HPDE6-E6E7 (cell line): ENCODE measurements at regions not wholly inside any gene's neighbourhood (a gene's known extent, or its start where the extent isn't known, plus 50 kb on each side); places are given as distances from the start of the nearest gene placed in this dataset.

Experiments used
- DNase-seq: peaks from one replicate; pipeline ENCODE4 v3.0.0; 2011; ENCODE audit warnings: missing footprints; ENCODE audit errors: extremely low spot score

GRCh38 chr6:54717849-54718455, 128.6 kb upstream of the FAM83B start:
- DNase-seq = peak; percentile 44

GRCh38 chr6:54718541-54719023, 128.0 kb upstream of the FAM83B start:
- DNase-seq = no peak

DNA sequence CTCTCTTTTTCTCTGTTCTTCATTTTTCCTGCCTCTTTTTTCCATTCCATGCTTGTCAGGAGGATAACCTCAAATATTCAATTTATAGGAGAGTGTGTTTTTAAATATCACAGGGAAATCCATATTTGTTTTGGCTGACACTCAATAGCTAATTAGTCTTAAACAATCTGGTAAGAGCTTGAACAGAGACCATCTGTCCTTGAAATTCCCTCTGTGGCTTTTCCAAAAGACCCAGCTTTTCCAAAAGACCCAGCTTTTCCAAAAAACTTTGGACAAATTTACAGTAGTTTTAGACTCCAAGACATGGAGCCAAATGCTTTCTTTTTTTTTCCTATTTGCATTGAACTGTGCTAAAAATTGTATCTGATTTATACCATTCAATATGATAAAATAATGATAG, 127.4 kb upstream of the FAM83B start:
- DNase-seq = no peak

GRCh38 chr6:54719633-54720032, 126.9 kb upstream of the FAM83B start:
- no peak for DNase-seq

- DNase-seq = no peak
Measured at GRCh38 chr6:54722328-54722727, 124.2 kb upstream of the FAM83B start.

GRCh38 chr6:54729716-54730115, 116.9 kb upstream of the FAM83B start:
- DNase-seq = no peak

GRCh38 chr6:54730767-54731630, 115.6 kb upstream of the FAM83B start:
- no peak for DNase-seq

DNA sequence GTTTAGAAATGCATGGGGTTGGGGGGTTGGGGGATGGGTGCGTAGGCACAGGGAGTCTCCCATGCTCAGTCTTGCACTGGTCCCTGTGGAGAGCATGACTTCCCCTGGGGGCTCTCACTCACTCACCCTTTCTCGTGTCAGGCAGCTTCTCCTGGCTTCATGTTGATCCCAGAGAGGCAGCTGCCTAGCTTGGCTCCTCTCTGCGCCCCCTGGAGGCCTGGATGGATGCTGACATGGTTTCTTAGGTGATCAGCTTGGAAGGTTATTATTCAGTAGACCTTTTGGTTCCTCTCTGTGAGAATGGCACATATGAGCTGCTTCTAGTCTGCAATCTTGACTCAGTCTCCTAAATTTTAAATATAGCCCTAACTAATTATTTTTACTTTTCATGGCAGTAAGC, 109.3 kb upstream of the FAM83B start:
- DNase-seq = no peak

- no peak for DNase-seq
Measured at GRCh38 chr6:54747955-54748354, 98.6 kb upstream of the FAM83B start.

DNA sequence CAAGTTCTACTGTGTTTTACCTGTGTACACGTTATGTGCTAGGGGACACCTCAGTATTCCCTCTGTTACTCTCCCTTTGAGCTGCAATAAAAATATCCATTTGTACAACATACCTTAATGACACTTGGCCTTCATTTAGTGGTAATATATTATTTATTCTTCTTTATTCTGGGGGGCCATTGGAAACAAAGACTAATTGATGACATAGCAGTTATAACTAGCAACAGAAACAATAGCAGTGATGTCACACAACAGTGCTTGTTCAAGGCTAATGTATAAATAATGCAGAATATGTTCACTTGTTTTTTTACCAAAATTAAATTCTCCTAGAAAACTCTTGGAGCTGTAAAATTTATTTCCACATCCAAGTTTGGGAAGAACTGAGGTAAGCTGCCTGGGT, 92.2 kb upstream of the FAM83B start:
- no peak for DNase-seq

DNA sequence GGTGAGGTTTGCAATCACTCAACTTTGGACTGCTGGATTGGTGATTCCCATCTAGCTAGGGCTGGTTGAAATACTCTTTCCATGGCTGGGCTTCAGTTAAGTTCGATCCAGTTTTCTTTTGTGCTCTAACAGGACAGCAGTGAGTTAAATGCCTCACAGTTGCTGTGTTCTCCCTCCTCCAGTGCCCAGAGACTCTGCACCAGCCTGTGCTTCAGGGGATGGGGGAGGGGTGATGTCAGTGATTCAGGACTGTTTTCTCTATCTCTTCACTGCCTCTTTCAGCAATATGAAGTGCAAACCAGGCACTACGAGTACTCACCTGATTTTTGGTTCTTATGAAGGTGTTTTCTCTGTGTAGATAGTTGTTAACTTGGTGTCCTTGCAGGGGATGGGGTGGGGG, 88.2 kb upstream of the FAM83B start:
- DNase-seq = no peak

DNA sequence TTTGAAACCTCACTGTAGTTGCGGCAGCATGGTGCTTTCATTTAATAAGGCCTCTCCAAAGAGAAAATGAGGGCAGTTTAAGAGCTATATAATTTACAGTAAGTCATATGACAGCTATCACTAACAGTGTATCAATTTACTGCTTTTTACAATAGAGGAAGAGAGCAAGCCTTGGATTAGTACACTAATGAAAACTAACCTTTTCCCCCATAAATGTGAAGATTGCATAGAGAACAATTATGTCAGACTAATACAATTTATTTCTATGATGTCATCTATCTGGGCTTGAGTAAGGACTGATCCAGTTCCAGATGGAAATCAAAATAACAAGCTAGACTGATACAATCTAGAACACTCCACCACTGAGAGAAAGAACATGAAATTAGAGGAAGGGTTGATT, 78.1 kb upstream of the FAM83B start:
- DNase-seq = no peak

- no peak for DNase-seq
Measured at GRCh38 chr6:54770328-54770727, 76.2 kb upstream of the FAM83B start.

GRCh38 chr6:54771968-54772367, 74.6 kb upstream of the FAM83B start:
- DNase-seq = no peak

DNA sequence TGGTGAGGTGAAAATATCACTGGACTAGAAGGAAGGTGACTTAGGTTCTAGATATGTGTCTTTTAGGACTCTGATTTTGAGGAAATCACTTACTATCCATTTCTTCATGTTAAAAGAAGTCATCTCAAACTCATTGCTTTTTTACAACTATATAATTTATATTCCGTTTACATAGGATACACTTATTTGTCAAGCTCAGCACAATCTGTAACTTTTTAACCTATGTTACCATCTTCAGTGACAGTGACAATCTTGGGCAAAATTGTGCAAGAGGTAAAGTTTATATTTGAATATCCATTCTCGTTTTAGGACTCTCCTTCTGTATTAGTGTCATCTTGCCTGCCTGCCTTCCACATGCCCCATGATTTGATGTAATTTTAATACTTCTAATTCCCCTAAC, 74.0 kb upstream of the FAM83B start:
- DNase-seq = no peak

DNA sequence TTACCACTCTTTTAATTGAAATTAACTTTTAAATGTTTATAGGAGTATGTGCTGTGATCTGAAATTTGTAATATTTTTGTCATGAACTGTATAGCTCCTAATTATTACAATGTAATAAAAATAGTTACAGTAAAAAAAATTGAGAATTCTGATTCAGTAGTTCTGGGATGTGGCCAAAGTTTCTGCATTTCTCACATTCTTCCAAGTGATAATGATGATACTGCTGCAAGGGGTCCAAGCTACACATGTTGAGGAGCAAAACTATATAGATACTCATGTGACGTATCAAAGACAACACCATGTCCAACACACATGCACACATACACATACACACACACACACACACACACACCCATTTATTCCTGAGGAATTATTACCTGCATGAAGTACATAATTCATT, 71.0 kb upstream of the FAM83B start:
- no peak for DNase-seq

DNA sequence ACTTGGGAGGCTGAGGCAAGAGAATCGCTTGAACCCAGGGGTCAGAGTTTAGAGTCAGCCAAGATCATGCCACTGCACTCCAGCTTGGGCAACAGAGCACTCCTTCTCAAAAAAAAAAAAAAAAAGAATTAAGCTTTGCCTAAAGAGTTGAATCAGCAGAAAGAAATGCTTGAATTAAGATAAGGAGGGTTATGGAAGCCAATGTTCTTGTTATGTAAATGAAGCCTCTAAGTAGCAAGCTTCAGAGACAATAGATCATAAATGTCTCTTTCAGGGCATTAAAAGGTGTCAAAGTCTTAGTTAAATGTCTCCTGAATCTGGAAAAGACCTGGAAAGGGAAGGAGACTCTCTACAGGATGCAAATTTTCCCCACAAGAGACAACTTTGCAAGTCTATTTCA, 69.7 kb upstream of the FAM83B start:
- no peak for DNase-seq

DNA sequence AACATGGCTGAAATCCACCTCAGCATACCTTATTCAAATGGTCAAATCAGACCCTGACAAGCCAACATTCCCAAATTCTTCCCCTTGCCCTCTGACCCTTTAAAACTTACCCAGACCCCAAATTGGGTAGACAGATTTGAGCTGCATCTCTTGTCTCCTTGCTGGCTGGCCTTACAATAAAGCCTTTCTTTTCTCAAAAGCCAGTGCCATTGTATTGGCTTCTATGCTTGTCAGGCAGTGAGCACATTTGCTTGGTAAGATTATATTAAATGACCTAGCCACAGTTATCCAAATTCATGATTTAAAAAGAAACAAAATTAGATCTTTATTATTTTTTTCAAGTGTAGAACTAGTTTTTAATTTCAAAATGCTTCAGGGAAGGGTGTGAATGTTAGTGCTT, 67.8 kb upstream of the FAM83B start:
- no peak for DNase-seq

GRCh38 chr6:54784011-54784410, 62.6 kb upstream of the FAM83B start:
- no peak for DNase-seq

- DNase-seq = no peak
Measured at GRCh38 chr6:54786154-54786553, 60.4 kb upstream of the FAM83B start.

GRCh38 chr6:54787825-54788224, 58.7 kb upstream of the FAM83B start:
- DNase-seq = no peak
